H9 (cell line): ENCODE measurements at regions not wholly inside any gene's neighbourhood (a gene's known extent, or its start where the extent isn't known, plus 50 kb on each side); places are given as distances from the start of the nearest gene placed in this dataset.

Source experiments
- DNase-seq: peaks from one replicate; pipeline ENCODE4 v3.0.0-alpha.2; 2017
- H2AFZ ChIP-seq: one replicate; pipeline ENCODE4 v1.6.1; 2013; ENCODE audit warnings: mild to moderate bottlenecking, low read length, control low read depth, moderate library complexity
- H2AK5ac ChIP-seq: 2 replicates; pipeline ENCODE4 v1.6.1; 2013; ENCODE audit warnings: low read length, control low read depth, mixed read lengths; ENCODE audit not compliant: insufficient read length
- H2BK120ac ChIP-seq: one replicate; pipeline ENCODE4 v1.6.1; 2013; ENCODE audit warnings: low read depth, mild to moderate bottlenecking, low read length, control low read depth, inconsistent platforms; ENCODE audit not compliant: poor library complexity, severe bottlenecking
- H2BK12ac ChIP-seq: 2 replicates; pipeline ENCODE4 v1.6.1; 2013; ENCODE audit warnings: low read length, control low read depth, mixed read lengths, low read depth; ENCODE audit not compliant: insufficient read length
- H2BK15ac ChIP-seq: 2 replicates; pipeline ENCODE4 v1.6.1; 2013; ENCODE audit warnings: low read depth, low read length, control low read depth
- H2BK20ac ChIP-seq: one replicate; pipeline ENCODE4 v1.6.1; 2013; ENCODE audit warnings: low read depth, mild to moderate bottlenecking, low read length, control low read depth, inconsistent platforms; ENCODE audit not compliant: poor library complexity, severe bottlenecking
- H2BK5ac ChIP-seq: 2 replicates; pipeline ENCODE4 v1.6.1; 2013; ENCODE audit warnings: low read length, control low read depth, mixed read lengths; ENCODE audit not compliant: insufficient read length
- H3K14ac ChIP-seq: 2 replicates; pipeline ENCODE4 v1.6.1; 2013; ENCODE audit warnings: low read length, control low read depth; ENCODE audit not compliant: insufficient read depth
- H3K18ac ChIP-seq: 2 replicates; pipeline ENCODE4 v1.6.1; 2013; ENCODE audit warnings: low read depth, mild to moderate bottlenecking, mixed read lengths, low read length, control low read depth; ENCODE audit not compliant: insufficient read length
- H3K23ac ChIP-seq: 2 replicates; pipeline ENCODE4 v1.6.1; 2013; ENCODE audit warnings: low read length, control low read depth, mixed read lengths, low read depth; ENCODE audit not compliant: insufficient read length
- H3K23me2 ChIP-seq: 2 replicates; pipeline ENCODE4 v1.6.1; 2013; ENCODE audit warnings: low read depth, mild to moderate bottlenecking, mixed read lengths, low read length, control low read depth; ENCODE audit not compliant: insufficient read length, poor library complexity, severe bottlenecking
- H3K27ac ChIP-seq: 2 replicates; pipeline ENCODE4 v1.5.1; 2013; ENCODE audit warnings: low read length, control low read depth, mixed read lengths, low read depth; ENCODE audit not compliant: insufficient read length
- H3K27me3 ChIP-seq: 2 replicates; pipeline ENCODE4 v1.6.1; 2013; ENCODE audit warnings: low read length, control low read depth, inconsistent platforms; ENCODE audit not compliant: insufficient read depth
- H3K4ac ChIP-seq: 2 replicates; pipeline ENCODE4 v1.6.1; 2013; ENCODE audit warnings: low read depth, mild to moderate bottlenecking, control low read depth, inconsistent platforms, low read length, moderate library complexity
- H3K4me1 ChIP-seq: 2 replicates; pipeline ENCODE4 v1.6.1; 2013; ENCODE audit warnings: low read length, control low read depth, inconsistent platforms; ENCODE audit not compliant: insufficient read depth
- H3K4me2 ChIP-seq: 2 replicates; pipeline ENCODE4 v1.6.1; 2013; ENCODE audit warnings: low read length, control low read depth, mixed read lengths; ENCODE audit not compliant: insufficient read length, insufficient read depth
- H3K56ac ChIP-seq: 2 replicates; pipeline ENCODE4 v1.6.1; 2013; ENCODE audit warnings: low read depth, mild to moderate bottlenecking, mixed read lengths, low read length, control low read depth; ENCODE audit not compliant: insufficient read length
- H3K79me1 ChIP-seq: 2 replicates; pipeline ENCODE4 v1.6.1; 2013; ENCODE audit warnings: low read depth, mild to moderate bottlenecking, moderate library complexity, low read length, control low read depth, inconsistent platforms; ENCODE audit not compliant: insufficient read depth, poor library complexity, severe bottlenecking
- H3K79me2 ChIP-seq: 2 replicates; pipeline ENCODE4 v1.6.1; 2013; ENCODE audit warnings: low read length, control low read depth, inconsistent platforms; ENCODE audit not compliant: insufficient read depth
- H3K9ac ChIP-seq: 2 replicates; pipeline ENCODE4 v1.6.1; 2013; ENCODE audit warnings: low read length, control low read depth, mixed read lengths; ENCODE audit not compliant: insufficient read length; ENCODE audit errors: extremely low read depth
- H3K9me3 ChIP-seq: one replicate; pipeline ENCODE4 v1.6.1; 2013; ENCODE audit warnings: low read depth, low read length, inconsistent platforms; ENCODE audit not compliant: control insufficient read depth
- H3T11ph ChIP-seq: one replicate; pipeline ENCODE4 v1.6.1; 2013; ENCODE audit warnings: mild to moderate bottlenecking, low read length, control low read depth, inconsistent platforms
- H4K20me1 ChIP-seq: one replicate; pipeline ENCODE4 v1.6.1; 2013; ENCODE audit not compliant: control insufficient read depth, insufficient read length, insufficient read depth
- H4K5ac ChIP-seq: 2 replicates; pipeline ENCODE4 v1.6.1; 2013; ENCODE audit warnings: low read depth, mild to moderate bottlenecking, mixed read lengths, low read length, control low read depth; ENCODE audit not compliant: insufficient read length
- H4K8ac ChIP-seq: replicated peaks from 2 replicates; pipeline ENCODE4 v1.6.1; 2013; ENCODE audit warnings: low read length, control low read depth, mixed read lengths, low read depth; ENCODE audit not compliant: insufficient read length
- H4K91ac ChIP-seq: 2 replicates; pipeline ENCODE4 v1.6.1; 2013; ENCODE audit warnings: low read depth, mild to moderate bottlenecking, moderate library complexity, mixed read lengths, low read length, control low read depth; ENCODE audit not compliant: insufficient read length
- H3K27ac Mint-ChIP-seq, 3 experiments: 2 replicates in 2 of 3; 3 replicates in 1 of 3; pipeline ENCODE4 v1.8.0; 2020 to 2021; ENCODE audit warnings: mixed read lengths in 3 of 3, mild to moderate bottlenecking in 1 of 3, moderate library complexity in 1 of 3
- H3K27me3 Mint-ChIP-seq: 2 replicates; pipeline ENCODE4 v1.8.0; 2021; ENCODE audit warnings: low read depth, mild to moderate bottlenecking, moderate library complexity, mixed read lengths
- H3K36me3 Mint-ChIP-seq, 3 experiments: 2 replicates in 2 of 3; 3 replicates in 1 of 3; pipeline ENCODE4 v1.8.0; 2020 to 2021; ENCODE audit warnings: low read depth in 3 of 3, mixed read lengths in 3 of 3; ENCODE audit not compliant: insufficient read depth in 1 of 3
- H3K4me1 Mint-ChIP-seq, 2 experiments: 2 replicates each; pipeline ENCODE4 v1.8.0; 2020; ENCODE audit warnings: mixed read lengths in 2 of 2
- H3K4me3 Mint-ChIP-seq, 2 experiments: 2 replicates in 1 of 2; 3 replicates in 1 of 2; pipeline ENCODE4 v1.8.0; 2020 to 2021; ENCODE audit warnings: mild to moderate bottlenecking in 2 of 2, mixed read lengths in 2 of 2, moderate library complexity in 1 of 2
- H3K9me3 Mint-ChIP-seq, 2 experiments: 2 replicates in 1 of 2; 3 replicates in 1 of 2; pipeline ENCODE4 v1.8.0; 2020; ENCODE audit warnings: mild to moderate bottlenecking in 2 of 2, mixed read lengths in 2 of 2, moderate library complexity in 1 of 2
- WGBS: extraction: QIAGEN DNeasy Blood & Tissue Kit; methylation state at CpG from one replicate; pipeline ENCODE4 v1.1.7; 2013; ENCODE audit warnings: missing lambda C conversion rate, low lambda C conversion rate, mixed read lengths; ENCODE audit not compliant: insufficient read length; ENCODE audit errors: extremely low coverage; 5-methylcytosine and 5-hydroxymethylcytosine counted together
- TF ChIP-seq, protein P1 (sequence below): fragments of 200-600 bp; sonication (generic); conservative IDR thresholded peaks from 3 replicates; pipeline ENCODE4 v1.8.0; 2021; ENCODE audit warnings: antibody characterized with exemption, mild to moderate bottlenecking

DNA sequence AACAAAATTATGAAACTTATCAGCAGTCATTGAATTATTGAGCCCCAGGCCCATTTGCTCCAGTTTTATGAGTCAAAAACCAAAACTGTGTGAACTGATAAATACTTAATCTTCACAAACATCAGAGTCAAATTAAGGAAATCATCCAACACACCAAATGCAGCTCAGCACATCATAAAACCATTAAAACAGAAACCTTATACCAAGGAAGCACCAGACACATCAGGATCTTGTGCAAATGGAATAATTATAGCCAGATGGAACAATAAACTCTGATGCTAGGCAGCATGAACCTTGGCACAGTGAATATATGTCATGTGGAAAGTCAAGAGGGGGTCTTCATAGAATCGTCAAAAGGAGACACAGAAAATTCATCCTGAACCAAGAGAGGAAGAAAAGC, 410.7 kb upstream of the API5 start:
- Histone ChIP-seq H3K27ac (no peak overlapping the region), H3K23me2 (no peaks in the 10 kb centered on the region), H4K5ac (no peak overlapping the region), H3K79me2 (no peaks in the 10 kb centered on the region), H3K79me1 (no peaks in the 10 kb centered on the region), H3K56ac (no peak overlapping the region), H4K20me1 (no peaks in the 10 kb centered on the region), H4K8ac (no peak overlapping the region), H3T11ph (no peak overlapping the region), H2BK20ac (no peak overlapping the region), H2BK5ac (no peak overlapping the region), H2AFZ (no peak overlapping the region), H2AK5ac (no peak overlapping the region), H3K4ac (no peak overlapping the region), H3K4me2 (no peak overlapping the region), H3K18ac (no peak overlapping the region), H3K27me3 (no peaks in the 10 kb centered on the region), H2BK120ac (no peak overlapping the region), H3K23ac (no peak overlapping the region), H3K14ac (no peak overlapping the region), H4K91ac (no peak overlapping the region), H2BK12ac (no peak overlapping the region), H3K9ac (no peak overlapping the region), H2BK15ac (no peak overlapping the region), H3K9me3 (no peaks in the 10 kb centered on the region), H3K4me1 (no peaks in the 10 kb centered on the region)
- Mint-ChIP-seq H3K9me3 (peaks cover 5 to 11% of the 10 kb centered on the region in 2 experiments; a peak in 4 of 5 replicates), H3K4me3 (no peak overlapping the region), H3K27me3 (no peaks in the 10 kb centered on the region), H3K36me3 (peaks cover 0 to 7% (median 0%) of the 10 kb centered on the region in 3 experiments; a peak in 2 of 7 replicates), H3K27ac (no peak overlapping the region), H3K4me1 (no peaks in the 10 kb centered on the region)
- TF ChIP-seq, protein P1, sequence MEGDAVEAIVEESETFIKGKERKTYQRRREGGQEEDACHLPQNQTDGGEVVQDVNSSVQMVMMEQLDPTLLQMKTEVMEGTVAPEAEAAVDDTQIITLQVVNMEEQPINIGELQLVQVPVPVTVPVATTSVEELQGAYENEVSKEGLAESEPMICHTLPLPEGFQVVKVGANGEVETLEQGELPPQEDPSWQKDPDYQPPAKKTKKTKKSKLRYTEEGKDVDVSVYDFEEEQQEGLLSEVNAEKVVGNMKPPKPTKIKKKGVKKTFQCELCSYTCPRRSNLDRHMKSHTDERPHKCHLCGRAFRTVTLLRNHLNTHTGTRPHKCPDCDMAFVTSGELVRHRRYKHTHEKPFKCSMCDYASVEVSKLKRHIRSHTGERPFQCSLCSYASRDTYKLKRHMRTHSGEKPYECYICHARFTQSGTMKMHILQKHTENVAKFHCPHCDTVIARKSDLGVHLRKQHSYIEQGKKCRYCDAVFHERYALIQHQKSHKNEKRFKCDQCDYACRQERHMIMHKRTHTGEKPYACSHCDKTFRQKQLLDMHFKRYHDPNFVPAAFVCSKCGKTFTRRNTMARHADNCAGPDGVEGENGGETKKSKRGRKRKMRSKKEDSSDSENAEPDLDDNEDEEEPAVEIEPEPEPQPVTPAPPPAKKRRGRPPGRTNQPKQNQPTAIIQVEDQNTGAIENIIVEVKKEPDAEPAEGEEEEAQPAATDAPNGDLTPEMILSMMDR = no peak
- WGBS = no CpG with 5 or more reads among the region's 1 CpG
- DNase-seq = no peak
